SK-N-MC (cell line): ENCODE measurements at regions not wholly inside any gene's neighbourhood (a gene's known extent, or its start where the extent isn't known, plus 50 kb on each side); places are given as distances from the start of the nearest gene placed in this dataset.

ENCODE experiments used
- EZH2 ChIP-seq: fragments of 200-600 bp; sonication (generic); IDR thresholded peaks from one replicate; pipeline ENCODE4 v1.6.1; 2017; ENCODE audit warnings: antibody characterized with exemption
- FOXP2 ChIP-seq: optimal IDR thresholded peaks from 2 replicates; pipeline ENCODE3; 2011; ENCODE audit warnings: mild to moderate bottlenecking, moderate library complexity; ENCODE audit not compliant: insufficient read depth; ENCODE audit errors: extremely low read length, control extremely low read depth
- POLR2AphosphoS5 ChIP-seq: IDR thresholded peaks from 2 replicates; pipeline ENCODE4 v1.6.1; 2012; ENCODE audit warnings: mild to moderate bottlenecking, low read depth, low read length, borderline replicate concordance

GRCh38 chr2:106703161-106703560, 182.8 kb downstream of the ST6GAL2 start:
- TF ChIP-seq EZH2: no peak
- no peak for TF ChIP-seq POLR2AphosphoS5
- no peak for TF ChIP-seq FOXP2
